D341Med (cell line): ENCODE measurements at regions not wholly inside any gene's neighbourhood (a gene's known extent, or its start where the extent isn't known, plus 50 kb on each side); places are given as distances from the start of the nearest gene placed in this dataset.
"Not testable (repeated sequence)": the region's sequence is repeated elsewhere in the genome, so short reads cannot be mapped to it uniquely, and the experiment has no call there.

Experiments used
- DNase-seq: peaks from one replicate; pipeline ENCODE4 v3.0.0; 2012; ENCODE audit warnings: low spot score

- no peak for DNase-seq
Observed at GRCh38 chr12:84270470-84271140, 642.0 kb downstream of the SLC6A15 start.

GRCh38 chr12:84247931-84248330 is 664.7 kb downstream of the SLC6A15 start:
- no peak for DNase-seq

- no peak for DNase-seq
Observed at GRCh38 chr12:84243686-84244085, 668.9 kb downstream of the SLC6A15 start.

GRCh38 chr12:84222841-84223240 is 689.8 kb downstream of the SLC6A15 start:
- DNase-seq, result no peak

- no peak for DNase-seq
Observed at GRCh38 chr12:84218406-84218805, 694.2 kb downstream of the SLC6A15 start.

GRCh38 chr12:84201976-84202375 is 710.6 kb downstream of the SLC6A15 start:
- DNase-seq, result no peak

- DNase-seq, result no peak
Observed at GRCh38 chr12:84198294-84198946, 714.2 kb downstream of the SLC6A15 start.

- DNase-seq, result no peak
Observed at GRCh38 chr12:84191779-84192178, 720.8 kb downstream of the SLC6A15 start.

GRCh38 chr12:84186433-84186832 is 726.2 kb downstream of the SLC6A15 start:
- DNase-seq, result no peak

- DNase-seq, result no peak
Observed at GRCh38 chr12:84183576-84183975, 729.0 kb downstream of the SLC6A15 start.

GRCh38 chr12:84174115-84174514 is 738.5 kb downstream of the SLC6A15 start:
- DNase-seq, result no peak

GRCh38 chr12:84172823-84173424 is 739.7 kb downstream of the SLC6A15 start:
- DNase-seq, result no peak

GRCh38 chr12:84166812-84167211 is 745.8 kb downstream of the SLC6A15 start:
- DNase-seq, result no peak

GRCh38 chr12:84165998-84166571 is 746.5 kb downstream of the SLC6A15 start:
- DNase-seq, result no peak

GRCh38 chr12:84161296-84161695 is 751.3 kb downstream of the SLC6A15 start:
- DNase-seq, result no peak

GRCh38 chr12:84159260-84159659 is 753.3 kb downstream of the SLC6A15 start:
- no peak for DNase-seq

- no peak for DNase-seq
Observed at GRCh38 chr12:84157170-84157569, 755.4 kb downstream of the SLC6A15 start.

GRCh38 chr12:84154991-84155930 is 757.3 kb downstream of the SLC6A15 start:
- not testable (repeated sequence) for DNase-seq

- DNase-seq, result not testable (repeated sequence)
Observed at GRCh38 chr12:84154439-84154990, 758.1 kb downstream of the SLC6A15 start.

- no peak for DNase-seq
Observed at GRCh38 chr12:84150201-84150600, 762.4 kb downstream of the SLC6A15 start.

GRCh38 chr12:84148335-84148734 is 764.3 kb downstream of the SLC6A15 start:
- no peak for DNase-seq
